ENCODE measurements at regions not wholly inside any gene's neighbourhood (a gene's known extent, or its start where the extent isn't known, plus 50 kb on each side); places are given as distances from the start of the nearest gene placed in this dataset.
A peak's percentile ranks its signal among the peaks of the same experiment; 100 is the strongest.
"Not testable (repeated sequence)": the region's sequence is repeated elsewhere in the genome, so short reads cannot be mapped to it uniquely, and the experiment has no call there.

DNA sequence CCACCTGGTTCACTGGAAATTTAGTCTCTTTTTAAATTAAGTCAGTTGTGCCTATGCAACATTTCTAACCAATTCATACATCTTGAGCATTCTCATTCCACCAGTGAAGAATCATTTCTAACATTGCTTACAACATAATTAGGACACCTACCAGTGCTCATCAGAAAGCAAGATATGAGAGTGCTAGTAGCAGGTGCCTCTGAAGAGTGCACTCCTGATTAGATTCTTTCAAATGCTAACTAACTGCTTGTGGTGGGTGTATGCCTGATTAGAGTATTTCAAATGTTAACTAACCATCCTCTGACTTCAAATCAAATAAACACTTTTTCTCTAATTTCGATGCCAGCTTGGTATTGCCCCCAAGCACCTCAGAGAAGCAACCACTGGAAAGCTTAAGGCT, 124.3 kb upstream of the DNAJC10 start:
- DNase-seq (ENCODE audit: extremely low read depth in 1 of 11, low read depth in 9 of 11, low spot score in 4 of 11), result no peak

- no peak for DNase-seq (ENCODE audit: extremely low read depth in 1 of 11, low read depth in 9 of 11, low spot score in 4 of 11)
Measured at GRCh38 chr2:182592691-182593393, 123.2 kb upstream of the DNAJC10 start.

DNA sequence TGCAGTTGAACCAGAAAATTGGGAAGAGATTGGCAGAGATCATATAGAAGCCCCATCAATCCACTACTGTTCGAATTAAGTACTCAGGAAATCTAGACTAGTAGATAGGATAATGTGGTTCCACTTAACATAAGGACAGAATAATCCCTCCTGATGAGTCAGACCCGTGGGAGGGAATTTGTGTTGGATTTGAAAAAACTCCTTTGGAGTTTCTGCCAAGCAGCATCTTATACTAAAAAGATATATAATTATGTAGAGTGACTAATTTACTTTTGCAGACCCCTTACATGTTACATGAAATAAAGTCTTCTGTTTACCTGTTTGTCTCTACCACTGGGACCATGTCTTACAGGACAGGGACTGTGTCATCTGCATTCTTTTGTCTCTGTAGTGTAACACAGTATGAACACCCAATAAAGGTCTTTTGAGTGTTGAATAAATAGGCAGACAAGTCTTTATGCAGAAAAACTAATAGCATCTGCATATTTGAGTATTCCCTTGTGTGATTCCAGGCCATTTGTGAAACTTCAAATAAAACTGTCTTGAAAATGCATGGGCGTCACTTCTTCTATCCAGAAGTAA, 122.6 kb upstream of the DNAJC10 start:
- DNase-seq (ENCODE audit: extremely low read depth in 1 of 11, low read depth in 9 of 11, low spot score in 4 of 11), result no peak

DNA sequence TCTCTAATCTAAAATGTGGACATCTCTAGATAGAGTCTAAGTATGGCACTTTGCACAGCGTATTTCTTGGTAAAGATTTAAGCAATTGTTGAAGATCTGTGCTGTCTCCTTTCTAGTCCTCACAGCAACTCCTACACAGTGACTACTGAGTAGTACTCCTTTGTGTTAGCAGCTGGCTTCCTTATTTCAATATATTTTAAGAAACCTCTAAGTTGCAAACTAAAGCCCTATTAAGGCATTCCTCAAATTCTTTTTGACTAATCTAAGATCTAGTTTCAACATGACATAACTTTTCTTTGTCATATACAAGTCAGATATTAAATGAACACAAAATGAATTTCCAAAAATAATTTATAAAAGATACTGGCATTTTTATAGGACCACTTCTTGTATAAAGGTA, 121.8 kb upstream of the DNAJC10 start:
- no peak for DNase-seq (ENCODE audit: extremely low read depth in 1 of 11, low read depth in 9 of 11, low spot score in 4 of 11)

DNA sequence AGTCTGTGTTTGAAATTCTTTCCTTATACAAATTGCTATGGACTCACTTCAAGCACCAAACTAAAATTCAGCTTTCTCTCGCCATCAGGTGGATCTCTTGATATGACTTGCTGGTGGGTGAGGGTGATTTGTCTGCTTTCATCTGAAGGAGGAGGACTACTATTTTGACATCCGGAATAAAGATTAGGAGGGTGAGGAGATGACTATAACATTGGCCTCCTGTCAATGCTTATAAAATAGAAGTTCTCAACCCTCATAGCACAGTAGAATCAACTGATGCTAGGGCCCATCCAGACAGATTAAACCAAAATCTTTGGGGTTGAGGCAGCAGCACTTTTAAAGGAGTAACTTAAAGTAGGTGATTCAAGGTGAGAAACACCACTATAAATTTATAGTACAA, 120.4 kb upstream of the DNAJC10 start:
- DNase-seq (ENCODE audit: extremely low read depth in 1 of 11, low read depth in 9 of 11, low spot score in 4 of 11), result no peak

DNA sequence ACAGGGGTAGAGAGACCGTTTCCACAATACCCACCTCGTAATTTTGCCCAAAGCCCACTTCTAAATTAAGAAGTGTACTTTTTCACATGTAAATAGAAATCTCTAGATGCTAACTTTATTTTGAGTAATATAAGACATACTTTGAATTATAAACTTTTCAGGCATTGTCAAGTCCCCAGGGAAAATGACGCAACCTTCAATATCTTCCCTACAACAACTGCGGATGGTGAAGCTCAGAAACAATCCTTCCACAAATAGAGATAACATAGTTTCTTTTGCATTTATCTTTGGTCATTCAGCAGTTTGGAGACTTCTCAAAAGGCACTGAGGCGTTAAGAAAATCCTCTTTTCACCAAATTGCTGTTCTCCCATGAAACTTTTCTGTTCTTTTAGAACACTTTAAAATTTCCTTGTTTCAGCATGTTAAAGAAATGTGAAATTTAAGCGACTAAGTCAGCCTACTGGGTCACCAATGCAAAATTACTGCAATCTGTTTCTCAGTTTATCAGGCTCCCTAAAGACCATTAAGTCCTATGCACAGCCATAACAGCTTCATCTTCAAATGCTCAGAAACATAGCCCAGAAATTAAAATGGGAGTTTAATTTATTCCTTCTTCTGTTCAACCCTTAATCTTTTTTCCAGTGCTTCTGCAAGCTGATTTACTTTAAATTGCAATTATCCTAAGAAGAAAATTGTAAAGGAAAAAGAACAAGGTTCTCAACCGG, 118.3 kb upstream of the DNAJC10 start:
- no peak for DNase-seq (ENCODE audit: extremely low read depth in 1 of 11, low read depth in 9 of 11, low spot score in 4 of 11)

DNA sequence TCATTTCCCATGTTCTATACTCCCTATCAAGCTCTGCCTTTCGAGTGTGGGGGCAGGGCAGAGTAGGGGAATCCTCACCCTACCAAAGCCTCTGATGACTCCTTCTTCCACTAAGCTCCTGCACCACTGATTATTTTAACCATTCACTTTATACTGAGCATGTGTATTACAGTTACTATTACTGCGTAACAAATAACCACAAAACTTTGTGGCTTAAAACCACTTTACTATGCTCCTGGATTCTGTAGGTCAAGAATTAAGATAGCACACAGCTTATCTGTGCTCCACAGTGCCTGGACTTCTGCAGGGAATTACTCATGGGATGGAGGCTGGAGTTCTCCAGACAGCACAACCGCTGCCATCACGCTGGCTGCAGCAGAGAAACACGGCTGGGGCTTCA, 117.4 kb upstream of the DNAJC10 start:
- no peak for DNase-seq (ENCODE audit: extremely low read depth in 1 of 11, low read depth in 9 of 11, low spot score in 4 of 11)

DNA sequence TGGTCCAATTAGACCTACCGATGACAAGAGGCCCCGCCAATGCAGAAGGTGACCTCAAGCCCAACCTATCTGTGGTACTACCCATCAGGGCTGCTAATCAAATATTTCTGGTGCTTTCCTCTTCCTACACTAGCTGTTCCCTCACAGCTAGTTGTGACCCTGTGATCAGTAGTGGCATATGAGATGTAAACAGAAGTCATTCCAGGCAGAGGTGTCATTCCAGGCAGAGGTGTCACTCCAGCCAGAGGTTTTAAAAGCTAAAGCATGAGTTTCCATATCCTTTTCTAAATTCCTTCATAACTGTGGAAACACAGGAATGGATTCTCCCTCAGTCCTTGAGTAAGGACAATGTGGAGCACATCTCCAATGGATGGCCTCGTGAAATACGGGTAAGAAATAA, 110.9 kb upstream of the DNAJC10 start:
- no peak for DNase-seq (ENCODE audit: extremely low read depth in 1 of 11, low read depth in 9 of 11, low spot score in 4 of 11)

DNA sequence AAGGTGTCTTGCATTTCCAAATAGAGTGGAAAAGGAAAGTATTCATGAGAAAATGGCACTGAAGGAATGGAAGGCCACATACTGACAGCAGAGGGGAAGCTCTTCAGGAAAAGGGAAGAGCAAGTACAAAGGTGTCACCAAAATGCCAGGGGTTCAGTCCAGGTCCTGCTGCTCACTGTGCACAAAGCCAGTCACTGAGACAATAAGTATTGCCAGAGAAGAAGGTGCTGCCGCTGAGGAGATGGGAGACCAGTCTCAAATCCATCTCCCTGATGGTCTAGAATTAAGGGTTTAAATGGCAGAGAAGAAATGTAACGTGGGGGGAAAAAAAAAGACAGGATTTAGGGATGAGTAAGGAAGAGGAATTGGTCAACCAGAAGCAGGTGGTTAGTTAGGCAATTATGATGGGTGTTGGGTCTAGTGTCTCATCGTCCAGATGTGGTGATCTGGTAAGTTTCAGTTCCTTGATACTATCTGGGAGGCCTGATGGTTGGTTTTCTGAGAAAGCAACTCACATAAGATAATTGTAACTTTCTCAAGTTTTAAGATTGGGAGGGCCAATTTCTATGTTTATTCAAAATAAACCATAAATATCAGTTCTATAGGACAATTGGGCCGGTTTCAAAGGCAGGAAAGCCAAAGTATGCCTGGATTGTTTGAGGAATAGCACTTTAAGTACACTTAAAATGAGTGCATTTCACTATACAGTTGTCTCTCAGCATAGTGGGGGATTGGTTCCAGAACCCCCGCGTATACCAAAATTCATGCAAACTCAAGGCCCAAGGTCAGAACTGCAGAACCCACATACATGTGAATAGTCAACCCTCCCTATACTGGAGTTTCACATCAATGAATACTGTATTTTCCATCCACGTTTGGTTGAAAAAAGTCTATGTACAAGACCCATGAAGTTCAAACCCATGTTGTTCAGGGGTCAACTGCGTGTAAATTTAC, 109.1 kb upstream of the DNAJC10 start:
- no peak for DNase-seq (ENCODE audit: extremely low read depth in 1 of 11, low read depth in 9 of 11, low spot score in 4 of 11)

- DNase-seq (ENCODE audit: extremely low read depth in 1 of 11, low read depth in 9 of 11, low spot score in 4 of 11), result no peak
Measured at GRCh38 chr2:182608181-182608845, 107.7 kb upstream of the DNAJC10 start.

DNA sequence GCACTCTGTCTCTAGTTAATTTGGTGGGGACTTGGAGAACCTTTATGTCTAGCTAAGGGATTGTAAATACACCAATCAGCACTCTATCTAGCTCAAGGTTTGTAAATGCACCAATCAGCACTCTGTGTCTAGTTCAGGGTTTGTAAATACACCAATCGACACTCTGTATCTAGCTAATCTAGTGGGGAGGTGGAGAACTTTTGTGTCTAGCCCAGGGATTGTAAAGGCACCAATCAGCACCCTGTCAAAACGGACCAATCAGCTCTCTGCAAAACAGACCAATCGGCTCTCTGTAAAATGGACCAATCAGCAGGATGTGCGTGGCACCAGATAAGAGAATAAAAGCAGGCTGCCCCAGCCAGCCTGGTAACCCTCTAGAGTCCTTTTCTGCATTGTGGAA, 107.1 kb upstream of the DNAJC10 start:
- not testable (repeated sequence) for DNase-seq (ENCODE audit: extremely low read depth in 1 of 11, low read depth in 9 of 11, low spot score in 4 of 11)

DNA sequence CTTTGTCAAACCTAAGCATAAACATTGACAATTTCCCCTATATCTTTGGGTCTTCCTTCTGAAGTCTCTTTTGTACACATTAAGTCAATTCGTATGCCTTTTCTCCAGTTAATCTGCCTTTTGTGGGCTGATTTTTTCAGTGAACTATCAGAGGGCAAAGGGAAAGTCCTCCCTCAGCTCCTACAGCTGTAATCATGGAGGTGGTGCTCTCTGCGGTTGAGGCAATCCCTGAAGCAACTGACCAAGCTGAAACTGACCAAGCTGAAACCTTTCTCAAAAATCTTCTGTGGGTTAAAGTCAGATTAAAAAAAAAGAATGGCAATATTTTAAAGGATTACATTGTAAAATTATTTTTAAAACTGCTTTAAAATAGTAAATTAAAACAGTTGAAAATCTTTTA, 105.8 kb upstream of the DNAJC10 start:
- no peak for DNase-seq (ENCODE audit: extremely low read depth in 1 of 11, low read depth in 9 of 11, low spot score in 4 of 11)

DNA sequence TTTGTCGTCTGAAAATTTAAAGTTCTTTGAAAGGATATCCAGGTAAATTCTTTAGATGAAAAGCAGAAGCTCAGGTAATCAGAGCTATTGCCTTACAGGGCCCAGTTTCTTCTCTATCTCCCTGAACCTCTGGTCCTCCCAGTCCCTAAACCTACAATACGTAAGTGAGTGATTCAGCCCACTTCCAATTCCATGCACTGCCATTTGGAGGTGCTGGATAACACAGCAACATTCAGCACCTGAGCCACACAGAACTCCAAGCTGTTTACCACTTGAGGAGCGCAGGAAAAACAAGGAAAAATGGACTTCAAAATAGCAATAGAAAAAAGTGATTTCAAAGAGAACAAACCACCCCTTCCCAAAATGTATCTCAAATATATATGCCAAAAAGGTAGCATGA, 105.0 kb upstream of the DNAJC10 start:
- DNase-seq (ENCODE audit: extremely low read depth in 1 of 11, low read depth in 9 of 11, low spot score in 4 of 11), result no peak

DNA sequence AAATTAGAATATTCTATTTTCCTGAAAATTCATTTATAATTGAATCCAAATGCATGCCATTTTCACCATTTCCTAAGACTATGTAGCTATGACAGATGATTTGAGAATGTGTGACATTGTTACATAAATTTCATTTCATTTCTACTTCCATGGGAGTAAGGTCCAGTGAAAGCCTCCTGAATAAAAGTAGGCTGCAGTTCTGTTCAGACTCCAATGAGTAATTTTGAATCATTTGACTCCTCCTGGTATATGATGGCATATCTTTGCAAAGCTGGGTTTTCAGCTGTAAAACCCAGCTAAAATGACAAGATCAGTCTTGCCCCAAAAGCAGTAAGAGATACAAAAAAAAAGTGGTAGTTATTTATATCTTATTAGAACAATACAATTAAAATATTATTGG, 101.0 kb upstream of the DNAJC10 start:
- DNase-seq (ENCODE audit: extremely low read depth in 1 of 11, low read depth in 9 of 11, low spot score in 4 of 11), result no peak

DNA sequence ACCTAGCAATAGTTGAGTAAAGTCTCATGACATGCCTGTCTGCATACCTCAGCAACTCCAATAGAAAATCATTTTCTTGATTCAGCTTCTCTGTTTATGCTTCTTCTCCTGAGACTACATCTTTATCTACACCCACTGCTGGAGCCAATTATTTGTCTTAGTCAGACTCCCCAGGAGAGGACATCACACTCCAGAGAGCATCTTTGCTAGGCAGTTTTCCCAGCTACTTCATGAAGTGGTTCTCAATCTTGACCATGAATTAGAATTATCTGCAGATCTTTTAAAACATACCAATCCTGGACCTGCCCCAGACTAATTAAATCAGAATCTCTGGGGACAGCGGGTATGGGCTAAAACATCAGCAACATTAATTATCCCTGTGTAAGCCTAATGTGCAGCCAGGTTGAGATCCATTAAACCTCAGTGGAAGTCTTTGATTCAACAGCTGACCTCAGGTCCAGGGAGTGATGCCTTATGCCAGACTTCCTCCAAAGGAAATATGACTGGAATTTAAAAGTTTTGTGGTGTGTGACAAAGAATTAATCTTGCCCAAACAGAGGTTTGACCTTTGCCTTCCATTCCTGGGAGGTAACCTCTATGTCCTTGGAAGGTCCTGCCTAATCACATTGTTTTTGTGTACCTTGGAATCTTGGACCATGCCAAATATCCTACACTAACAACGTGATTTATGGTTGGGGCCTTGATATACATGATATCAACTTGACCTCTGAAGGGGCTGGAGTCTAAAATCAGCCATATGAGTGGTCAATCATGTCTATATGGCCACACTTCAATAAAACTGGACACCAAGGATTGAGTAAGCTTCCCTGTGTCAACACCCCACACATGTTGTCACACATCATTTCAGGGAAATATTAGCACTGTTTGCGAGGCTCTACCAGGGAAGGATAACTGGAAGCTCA, 99.3 kb upstream of the DNAJC10 start:
- peak in 2 of 11 donors; percentile 11 to 12 for DNase-seq (ENCODE audit: extremely low read depth in 1 of 11, low read depth in 9 of 11, low spot score in 4 of 11)

DNA sequence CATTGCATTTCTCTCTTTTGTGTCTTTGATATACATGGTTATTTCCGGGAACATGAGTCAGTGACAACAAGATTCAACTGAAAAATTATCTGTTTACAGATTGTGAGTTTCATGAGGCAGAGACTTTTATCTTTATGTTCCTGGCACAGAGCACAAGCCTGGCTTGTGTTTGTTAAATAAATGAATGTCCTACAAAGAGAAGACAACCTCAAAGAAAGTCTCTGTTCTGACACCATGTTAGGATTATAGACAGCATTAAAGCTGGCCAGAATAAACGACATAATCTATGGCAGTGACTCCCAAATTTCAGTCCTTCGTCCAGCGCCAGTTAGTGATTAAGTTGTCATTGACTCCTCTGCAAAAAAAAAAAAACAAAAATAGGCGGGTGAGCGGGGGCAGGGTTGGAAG, 97.4 kb upstream of the DNAJC10 start:
- no peak for DNase-seq (ENCODE audit: extremely low read depth in 1 of 11, low read depth in 9 of 11, low spot score in 4 of 11)

DNA sequence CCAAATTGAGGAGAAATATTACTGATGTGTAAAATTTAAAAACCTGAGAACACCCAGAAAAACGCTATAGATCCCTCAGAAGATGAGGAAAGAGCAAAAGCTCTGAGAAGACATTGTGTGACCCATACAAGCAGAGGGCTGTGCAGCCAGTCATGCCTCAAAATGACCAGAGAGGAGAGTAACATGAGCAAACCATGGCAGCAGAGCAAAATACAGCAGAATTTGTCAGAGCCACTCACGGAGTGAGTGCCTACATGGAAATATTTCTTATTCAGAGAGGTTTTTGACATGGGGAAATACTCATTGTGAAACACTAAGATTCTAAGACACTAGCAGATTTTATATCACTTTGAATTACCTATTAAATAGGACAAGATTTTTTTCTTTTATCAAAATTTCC, 96.8 kb upstream of the DNAJC10 start:
- DNase-seq (ENCODE audit: extremely low read depth in 1 of 11, low read depth in 9 of 11, low spot score in 4 of 11), result no peak

GRCh38 chr2:182621191-182621590, 94.9 kb upstream of the DNAJC10 start:
- no peak for DNase-seq (ENCODE audit: extremely low read depth in 1 of 11, low read depth in 9 of 11, low spot score in 4 of 11)

Measured in renal cortex interstitium (tissue), 11 donors.